GM12891 (cell line): ENCODE measurements at regions not wholly inside any gene's neighbourhood (a gene's known extent, or its start where the extent isn't known, plus 50 kb on each side); places are given as distances from the start of the nearest gene placed in this dataset.

Experiments
- POLR2A ChIP-seq: IDR thresholded peaks from 2 replicates; pipeline ENCODE4 v1.6.1; 2011; ENCODE audit warnings: low read depth, low read length, control low read depth
- POLR2AphosphoS5 ChIP-seq: IDR thresholded peaks from 2 replicates; pipeline ENCODE4 v1.6.1; 2011; ENCODE audit warnings: low read depth, low read length, control low read depth
- SPI1 ChIP-seq: IDR thresholded peaks from 2 replicates; pipeline ENCODE4 v1.6.1; 2011; ENCODE audit warnings: low read depth, low read length, control low read depth

- TF ChIP-seq POLR2A (no peak), POLR2AphosphoS5 (no peak), SPI1 (no peak)
Measured at GRCh38 chr13:39859898-39860297, 204.4 kb downstream of the COG6 start.
